Large intestine (tissue), 3 donors: ENCODE measurements at regions not wholly inside any gene's neighbourhood (a gene's known extent, or its start where the extent isn't known, plus 50 kb on each side); places are given as distances from the start of the nearest gene placed in this dataset.

Experiments
- DNase-seq, 2 donors: peaks; one replicate each; pipeline versions ENCODE4 v3.0.0 to v3.0.0-alpha.2; 2013
- H3K27ac ChIP-seq: one replicate; pipeline ENCODE4 v1.5.1; 2013; ENCODE audit warnings: low read length
- H3K27me3 ChIP-seq: 2 replicates; pipeline ENCODE4 v1.6.1; 2013; ENCODE audit warnings: low read length; ENCODE audit not compliant: control insufficient read depth, insufficient read depth
- H3K36me3 ChIP-seq: 2 replicates; pipeline ENCODE4 v1.6.1; 2013; ENCODE audit warnings: low read length; ENCODE audit not compliant: control insufficient read depth, insufficient read depth
- H3K4me1 ChIP-seq: one replicate; pipeline ENCODE4 v1.6.1; 2013; ENCODE audit warnings: low read length; ENCODE audit not compliant: control insufficient read depth, insufficient read depth
- H3K4me3 ChIP-seq: one replicate; pipeline ENCODE4 v1.5.1; 2013; ENCODE audit warnings: low read length
- H3K9me3 ChIP-seq: one replicate; pipeline ENCODE4 v1.6.1; 2013; ENCODE audit warnings: mild to moderate bottlenecking, low read depth, low read length, moderate library complexity; ENCODE audit not compliant: control insufficient read depth
- whole genome bisulfite sequencing: methylation state at CpG from one replicate; pipeline ENCODE4 v1.1.5; 2013; ENCODE audit warnings: low lambda C conversion rate; ENCODE audit not compliant: insufficient coverage; 5-methylcytosine and 5-hydroxymethylcytosine counted together

DNA sequence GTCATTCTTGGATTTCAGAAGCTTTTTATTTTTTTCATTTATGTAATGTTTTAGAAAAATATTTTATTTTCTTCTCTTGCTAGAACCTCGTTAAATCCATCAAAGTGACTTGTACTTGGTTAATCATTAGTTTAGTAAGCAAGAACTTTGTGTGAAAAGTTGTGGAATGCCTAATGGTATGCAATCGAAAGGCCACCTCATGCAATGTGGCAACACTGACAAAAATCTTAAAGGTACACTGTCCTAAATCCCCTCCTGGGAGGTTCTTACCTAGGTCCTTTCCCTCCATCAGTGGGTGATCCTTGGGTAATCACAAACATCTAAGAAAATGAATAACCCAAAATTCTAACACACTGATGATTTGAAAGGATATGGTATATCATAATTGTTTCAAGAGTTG, 304.2 kb downstream of the DNAH5 start:
- no peaks in the 10 kb centered on the region for H3K27me3 ChIP-seq
- no peak overlapping the region for H3K27ac ChIP-seq
- no CpG with 5 or more reads among the region's 2 CpGs for WGBS
- H3K9me3 ChIP-seq: no peaks in the 10 kb centered on the region
- H3K4me1 ChIP-seq: no peaks in the 10 kb centered on the region
- H3K4me3 ChIP-seq: no peak overlapping the region
- no peak for DNase-seq
- no peaks in the 10 kb centered on the region for H3K36me3 ChIP-seq

DNA sequence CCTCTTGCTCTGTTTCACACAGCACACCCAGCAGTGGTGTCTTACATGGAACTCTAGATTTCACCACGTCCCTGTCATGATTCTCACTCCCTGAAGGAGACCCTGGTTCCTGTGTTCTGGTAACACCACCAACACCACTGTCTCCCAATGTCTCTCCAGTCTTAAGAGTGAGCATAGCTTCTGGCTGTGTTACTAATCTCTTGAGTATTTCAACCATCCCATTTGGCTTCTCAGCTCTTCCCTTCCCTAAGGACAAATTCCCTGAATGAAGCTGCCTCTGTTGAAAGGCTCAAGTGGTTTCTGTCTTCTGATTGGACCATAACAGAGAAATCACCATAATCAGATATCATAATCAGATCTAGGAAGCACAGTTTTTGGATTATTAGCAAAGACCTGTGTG, 311.8 kb downstream of the DNAH5 start:
- no peaks in the 10 kb centered on the region for H3K9me3 ChIP-seq
- H3K27ac ChIP-seq: no peak overlapping the region
- H3K36me3 ChIP-seq: no peaks in the 10 kb centered on the region
- H3K4me1 ChIP-seq: no peaks in the 10 kb centered on the region
- no peak overlapping the region for H3K4me3 ChIP-seq
- no peak for DNase-seq
- no CpG with 5 or more reads among the region's 1 CpG for WGBS
- no peaks in the 10 kb centered on the region for H3K27me3 ChIP-seq

DNA sequence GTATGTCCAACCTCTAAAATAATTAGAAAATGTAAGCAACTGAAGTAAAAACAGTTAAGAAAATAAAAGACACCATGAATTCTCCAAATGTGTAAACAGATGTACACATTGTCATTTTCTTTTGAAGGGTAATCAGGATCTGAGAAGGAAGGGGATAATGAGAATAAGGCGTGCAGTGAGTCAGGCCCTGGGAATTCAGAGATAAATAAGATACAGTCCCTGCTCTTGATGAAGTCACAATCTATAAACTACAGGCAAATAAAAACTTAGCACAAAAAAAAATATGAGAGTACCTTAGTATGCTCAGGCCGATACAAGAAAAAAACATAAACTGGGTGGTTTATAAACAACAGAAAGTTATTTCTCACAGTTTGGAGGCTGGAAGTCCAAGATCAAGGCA, 315.3 kb downstream of the DNAH5 start:
- H3K27ac ChIP-seq: no peak overlapping the region
- no peaks in the 10 kb centered on the region for H3K4me1 ChIP-seq
- 100% methylated on average over 1 of the region's 2 CpGs for WGBS
- no peaks in the 10 kb centered on the region for H3K9me3 ChIP-seq
- no peaks in the 10 kb centered on the region for H3K27me3 ChIP-seq
- H3K36me3 ChIP-seq: no peaks in the 10 kb centered on the region
- H3K4me3 ChIP-seq: no peak overlapping the region
- DNase-seq: no peak

DNA sequence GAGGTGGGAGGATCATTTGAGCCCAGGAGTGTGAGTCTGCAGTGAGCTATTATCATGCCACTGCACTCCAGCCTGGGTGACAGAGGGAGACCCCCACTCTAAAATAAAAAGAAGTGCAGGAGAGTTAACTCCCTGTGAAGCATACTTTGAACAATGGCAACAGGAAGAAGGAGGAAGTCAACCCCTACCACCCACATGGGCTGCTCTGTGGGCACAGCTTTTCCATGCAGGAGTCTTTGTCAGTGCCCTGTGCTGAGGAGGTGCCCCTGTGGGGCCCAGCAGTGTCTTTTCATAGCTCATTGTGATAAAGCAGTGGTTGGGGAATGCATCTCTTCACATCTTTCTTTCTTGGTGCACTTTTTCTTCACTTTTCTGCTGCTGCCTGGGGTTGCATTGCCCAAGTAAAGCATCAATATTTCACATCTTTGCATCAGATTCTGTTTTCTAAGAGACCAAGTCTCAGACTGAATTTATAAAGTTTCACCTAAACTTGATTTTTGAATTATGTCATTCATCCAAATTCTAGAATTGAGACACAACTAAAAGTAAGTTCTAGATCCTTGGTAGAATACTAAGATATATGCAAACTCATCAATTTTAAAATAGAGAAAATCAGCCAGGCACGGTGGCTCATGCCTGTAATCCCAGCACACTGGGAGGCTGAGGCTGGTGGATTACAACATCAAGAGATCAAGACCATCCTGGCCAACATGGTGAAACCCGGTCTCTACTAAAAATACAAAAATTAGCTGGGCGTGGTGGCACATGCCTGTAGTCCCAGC, 316.6 kb downstream of the DNAH5 start:
- no peaks in the 10 kb centered on the region for H3K27me3 ChIP-seq
- DNase-seq: no peak
- WGBS: no CpG with 5 or more reads among the region's 3 CpGs

DNA sequence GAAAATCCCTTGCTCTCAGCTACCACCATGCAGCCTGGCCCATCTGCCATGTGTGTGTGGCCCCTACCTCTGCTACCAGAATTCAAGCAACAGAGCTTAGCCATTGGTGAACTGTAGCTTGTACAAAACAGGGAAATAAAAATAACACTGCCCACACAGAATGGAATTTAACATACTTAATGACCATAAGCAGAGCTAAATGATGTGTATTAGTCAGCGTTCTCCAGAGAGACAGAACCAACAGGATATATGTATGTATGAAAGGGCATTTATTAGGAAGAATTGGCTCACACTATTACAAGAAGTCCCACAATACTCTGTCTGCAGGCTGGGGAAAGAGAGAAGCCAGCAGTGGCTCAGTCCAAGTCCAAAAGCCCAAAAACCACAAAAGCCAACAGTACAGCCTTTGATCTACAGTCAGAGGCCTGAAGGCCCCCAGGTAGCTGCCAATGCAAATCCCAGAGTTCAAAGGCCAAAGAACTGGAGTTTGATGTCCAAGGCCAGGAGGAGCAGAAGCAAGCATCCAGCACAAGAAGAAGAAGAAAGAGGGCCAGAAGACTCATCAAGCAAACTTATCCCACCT, 318.8 kb downstream of the DNAH5 start:
- H3K9me3 ChIP-seq: no peaks in the 10 kb centered on the region
- H3K27me3 ChIP-seq: no peaks in the 10 kb centered on the region
- no peaks in the 10 kb centered on the region for H3K4me1 ChIP-seq
- WGBS: no CpG with 5 or more reads among the region's 1 CpG
- H3K36me3 ChIP-seq: no peaks in the 10 kb centered on the region
- H3K4me3 ChIP-seq: no peak overlapping the region
- no peak overlapping the region for H3K27ac ChIP-seq
- no peak for DNase-seq

More for the DNA sequence above, 316.6 kb downstream of the DNAH5 start:
- no peaks in the 10 kb centered on the region for H3K4me1 ChIP-seq
- no peak overlapping the region for H3K4me3 ChIP-seq
- no peak overlapping the region for H3K27ac ChIP-seq
- H3K36me3 ChIP-seq: no peaks in the 10 kb centered on the region
- H3K9me3 ChIP-seq: no peaks in the 10 kb centered on the region

DNA sequence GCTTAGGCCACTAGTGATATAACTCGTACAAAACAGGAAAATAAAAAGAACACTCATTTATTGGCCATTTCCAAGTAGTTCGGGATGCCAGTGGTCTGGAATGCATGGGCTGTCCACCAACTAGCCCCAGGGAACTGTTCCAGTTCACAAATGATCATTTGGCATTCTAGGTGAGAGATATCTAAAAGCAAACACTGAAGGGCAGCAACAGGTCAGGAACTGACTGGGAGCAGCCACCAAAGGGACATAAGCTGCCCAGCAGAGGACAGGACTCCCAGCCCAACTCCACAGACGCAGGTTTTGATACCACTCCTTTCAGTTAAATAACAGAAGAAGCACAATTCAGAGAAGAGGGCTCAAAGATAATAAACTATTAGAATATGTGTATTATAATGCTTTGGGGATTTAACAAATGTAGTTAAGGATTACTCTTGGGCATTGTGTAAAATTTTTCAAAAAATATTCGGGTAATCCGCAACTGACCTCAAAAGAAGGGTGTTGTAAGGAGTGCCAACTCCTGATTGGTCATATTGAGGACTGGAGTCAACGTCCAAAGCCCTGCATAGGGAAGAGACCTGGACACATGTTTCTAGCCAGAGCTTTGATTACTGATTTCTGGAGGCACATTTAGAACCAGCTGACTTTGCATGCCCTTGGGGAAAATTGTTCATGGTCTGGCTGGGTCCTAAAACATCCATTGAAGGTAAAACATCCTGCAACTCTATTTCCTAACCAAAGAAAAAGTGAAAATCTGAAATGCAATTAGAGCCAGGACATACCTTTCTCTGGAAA, 320.0 kb downstream of the DNAH5 start:
- H3K36me3 ChIP-seq: no peaks in the 10 kb centered on the region
- DNase-seq: no peak
- H3K27me3 ChIP-seq: no peaks in the 10 kb centered on the region
- WGBS: 83% methylated on average over 1 of the region's 6 CpGs
- H3K9me3 ChIP-seq: peaks cover 2% of the 10 kb centered on the region
- no peak overlapping the region for H3K4me3 ChIP-seq
- no peak overlapping the region for H3K27ac ChIP-seq
- H3K4me1 ChIP-seq: no peaks in the 10 kb centered on the region

DNA sequence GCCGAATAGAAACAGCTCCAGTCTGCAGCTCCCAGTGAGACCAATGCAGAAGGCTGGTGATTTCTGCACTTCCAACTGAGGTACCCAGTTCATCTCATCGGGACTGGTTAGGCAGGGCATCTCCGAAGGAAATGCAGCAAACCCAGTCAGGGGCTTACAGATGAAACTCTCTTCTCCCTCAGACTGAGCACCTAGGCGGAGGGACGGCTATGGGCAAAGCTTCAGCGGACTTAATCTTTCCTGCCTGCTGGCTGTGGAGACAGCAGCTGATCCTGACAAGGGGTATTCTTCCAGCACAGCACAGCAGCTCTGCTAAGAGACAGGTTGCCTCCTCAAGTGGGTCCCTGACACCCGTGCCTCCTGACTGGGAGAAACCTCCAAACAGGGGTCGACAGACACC, 330.9 kb downstream of the DNAH5 start:
- WGBS: no CpG with 5 or more reads among the region's 8 CpGs

DNA sequence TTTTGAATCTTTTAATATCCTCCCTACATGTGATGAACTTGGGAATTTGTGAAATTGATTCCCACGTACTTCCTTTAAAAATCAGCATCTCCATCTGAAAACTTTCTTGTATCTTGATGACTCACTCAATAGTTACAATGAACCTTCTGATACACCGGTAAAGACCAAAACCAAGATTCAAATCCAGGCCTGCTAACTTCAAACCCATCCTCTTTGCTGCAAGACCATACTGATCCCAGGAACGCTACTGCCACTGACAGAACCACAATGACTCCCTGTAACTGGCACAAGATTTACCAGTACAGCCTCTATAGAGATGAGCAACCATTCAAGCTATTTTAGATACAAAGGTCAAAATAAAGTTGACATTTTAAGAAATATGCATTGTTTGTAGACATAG, 332.9 kb downstream of the DNAH5 start:
- WGBS: 100% methylated on average over 1 of the region's 3 CpGs
- Histone ChIP-seq H3K36me3 (no peaks in the 10 kb centered on the region), H3K27ac (no peak overlapping the region), H3K4me1 (no peaks in the 10 kb centered on the region), H3K27me3 (no peaks in the 10 kb centered on the region), H3K4me3 (no peak overlapping the region), H3K9me3 (peaks cover 3% of the 10 kb centered on the region)
- no peak for DNase-seq

More for the DNA sequence above, 330.9 kb downstream of the DNAH5 start:
- no peak overlapping the region for H3K27ac ChIP-seq
- no peak for DNase-seq
- H3K4me1 ChIP-seq: no peaks in the 10 kb centered on the region
- H3K9me3 ChIP-seq: peaks cover 3% of the 10 kb centered on the region
- H3K4me3 ChIP-seq: no peak overlapping the region
- H3K27me3 ChIP-seq: no peaks in the 10 kb centered on the region
- H3K36me3 ChIP-seq: no peaks in the 10 kb centered on the region

DNA sequence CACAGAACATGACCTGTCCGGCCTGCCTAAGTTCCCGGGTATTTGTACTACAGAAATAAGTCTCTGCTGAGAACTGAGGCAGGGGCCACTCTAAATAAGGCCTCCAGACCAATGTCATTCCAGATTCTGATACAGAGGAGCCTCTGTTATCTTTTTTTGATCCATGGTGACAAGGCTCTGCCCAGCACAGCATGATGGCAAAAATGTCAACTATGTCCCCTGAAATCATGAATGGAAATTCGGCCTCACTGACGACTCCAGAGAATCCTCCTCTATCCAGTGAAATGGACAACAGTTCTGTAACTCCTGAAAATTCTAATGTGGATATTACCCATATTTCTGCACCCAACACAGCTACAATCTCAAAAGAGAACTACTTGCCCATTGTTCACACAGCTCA, 335.0 kb downstream of the DNAH5 start:
- WGBS: no CpG with 5 or more reads among the region's 4 CpGs

DNA sequence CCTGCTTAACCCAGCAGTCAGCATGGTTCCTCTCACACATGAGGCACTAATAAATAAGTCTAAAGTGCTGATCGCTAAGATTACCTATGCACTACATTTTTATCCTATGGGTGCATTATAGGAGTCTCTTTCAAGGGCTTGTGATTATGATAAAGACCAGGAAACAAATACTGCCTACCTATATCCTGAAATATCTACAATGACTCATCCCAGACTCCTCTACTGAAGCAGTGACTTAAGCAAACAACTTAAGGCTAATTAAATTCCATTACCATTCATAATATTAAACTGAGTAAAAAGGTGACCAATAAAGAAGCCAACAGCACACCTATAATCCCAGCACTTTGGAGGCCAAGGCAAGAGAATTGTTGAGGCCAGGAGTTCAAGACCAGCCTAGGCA, 338.4 kb downstream of the DNAH5 start:
- no CpG with 5 or more reads among the region's 1 CpG for WGBS
- peak in 1 of 2 donors; percentile 28 for DNase-seq
- H3K27ac ChIP-seq: no peak overlapping the region
- H3K4me3 ChIP-seq: no peak overlapping the region
- no peaks in the 10 kb centered on the region for H3K4me1 ChIP-seq
- H3K36me3 ChIP-seq: no peaks in the 10 kb centered on the region
- H3K9me3 ChIP-seq: no peaks in the 10 kb centered on the region
- H3K27me3 ChIP-seq: no peaks in the 10 kb centered on the region

More for the DNA sequence above, 335.0 kb downstream of the DNAH5 start:
- H3K4me3 ChIP-seq: no peak overlapping the region
- DNase-seq: no peak
- H3K27ac ChIP-seq: no peak overlapping the region
- H3K9me3 ChIP-seq: peaks cover 3% of the 10 kb centered on the region
- H3K4me1 ChIP-seq: no peaks in the 10 kb centered on the region
- H3K27me3 ChIP-seq: no peaks in the 10 kb centered on the region
- no peaks in the 10 kb centered on the region for H3K36me3 ChIP-seq
